Left kidney (tissue), 1 donor: ENCODE measurements at regions not wholly inside any gene's neighbourhood (a gene's known extent, or its start where the extent isn't known, plus 50 kb on each side); places are given as distances from the start of the nearest gene placed in this dataset.

ENCODE experiments used
- DNase-seq: peaks from one replicate; pipeline ENCODE4 v3.0.0-alpha.2; 2013

- no peak for DNase-seq
Observed at GRCh38 chr9:135009051-135009560, 78.4 kb upstream of the OLFM1 start.

- DNase-seq, result no peak
Observed at GRCh38 chr9:135009794-135010585, 77.5 kb upstream of the OLFM1 start.

- no peak for DNase-seq
Observed at GRCh38 chr9:135010586-135010860, 76.9 kb upstream of the OLFM1 start.

- DNase-seq, result peak; percentile 11
Observed at GRCh38 chr9:135010921-135011320, 76.5 kb upstream of the OLFM1 start.

GRCh38 chr9:135012166-135012565 is 75.3 kb upstream of the OLFM1 start:
- no peak for DNase-seq

GRCh38 chr9:135014311-135015010 is 73.0 kb upstream of the OLFM1 start:
- DNase-seq, result no peak

GRCh38 chr9:135015096-135015495 is 72.4 kb upstream of the OLFM1 start:
- DNase-seq, result no peak

GRCh38 chr9:135015565-135015964 is 71.9 kb upstream of the OLFM1 start:
- DNase-seq, result no peak

- no peak for DNase-seq
Observed at GRCh38 chr9:135016037-135016640, 71.3 kb upstream of the OLFM1 start.

- DNase-seq, result no peak
Observed at GRCh38 chr9:135016876-135017275, 70.6 kb upstream of the OLFM1 start.

GRCh38 chr9:135017899-135018298 is 69.6 kb upstream of the OLFM1 start:
- no peak for DNase-seq

- DNase-seq, result no peak
Observed at GRCh38 chr9:135018306-135018915, 69.1 kb upstream of the OLFM1 start.

GRCh38 chr9:135019224-135019623 is 68.2 kb upstream of the OLFM1 start:
- no peak for DNase-seq

- DNase-seq, result no peak
Observed at GRCh38 chr9:135020481-135021392, 66.7 kb upstream of the OLFM1 start.

- DNase-seq, result no peak
Observed at GRCh38 chr9:135021393-135021789, 66.1 kb upstream of the OLFM1 start.

- no peak for DNase-seq
Observed at GRCh38 chr9:135022191-135022870, 65.1 kb upstream of the OLFM1 start.

- no peak for DNase-seq
Observed at GRCh38 chr9:135023088-135023785, 64.2 kb upstream of the OLFM1 start.

- DNase-seq, result no peak
Observed at GRCh38 chr9:135023786-135024405, 63.6 kb upstream of the OLFM1 start.

GRCh38 chr9:135029463-135029862 is 58.0 kb upstream of the OLFM1 start:
- DNase-seq, result no peak
